Fibroblast of skin of right biceps (primary cell): ENCODE measurements at regions not wholly inside any gene's neighbourhood (a gene's known extent, or its start where the extent isn't known, plus 50 kb on each side); places are given as distances from the start of the nearest gene placed in this dataset.
A peak's percentile ranks its signal among the peaks of the same experiment; 100 is the strongest.
"Not testable (repeated sequence)": the region's sequence is repeated elsewhere in the genome, so short reads cannot be mapped to it uniquely, and the experiment has no call there.

Source experiments
- DNase-seq: peaks from one replicate; pipeline ENCODE4 v3.0.0-alpha.2; 2013

DNA sequence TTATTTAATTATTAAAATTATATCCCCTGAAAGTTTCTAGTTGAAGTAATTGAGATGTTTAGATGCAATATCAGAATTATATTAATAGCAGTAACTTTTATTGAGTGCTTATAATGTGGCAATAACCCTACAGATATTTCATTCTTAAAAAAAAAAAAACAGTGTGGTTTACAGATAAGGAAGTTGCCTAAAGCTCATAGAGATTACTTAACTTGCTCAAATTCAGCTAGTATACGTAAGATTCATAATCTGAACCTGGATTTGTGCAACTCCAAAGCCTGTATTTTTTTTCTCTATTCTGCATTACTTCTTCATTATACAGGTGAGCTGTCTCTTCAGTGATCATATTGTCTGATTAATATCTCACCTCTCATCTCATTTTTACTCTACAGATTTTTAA is 156.0 kb upstream of the PTBP2 start:
- no peak for DNase-seq

DNA sequence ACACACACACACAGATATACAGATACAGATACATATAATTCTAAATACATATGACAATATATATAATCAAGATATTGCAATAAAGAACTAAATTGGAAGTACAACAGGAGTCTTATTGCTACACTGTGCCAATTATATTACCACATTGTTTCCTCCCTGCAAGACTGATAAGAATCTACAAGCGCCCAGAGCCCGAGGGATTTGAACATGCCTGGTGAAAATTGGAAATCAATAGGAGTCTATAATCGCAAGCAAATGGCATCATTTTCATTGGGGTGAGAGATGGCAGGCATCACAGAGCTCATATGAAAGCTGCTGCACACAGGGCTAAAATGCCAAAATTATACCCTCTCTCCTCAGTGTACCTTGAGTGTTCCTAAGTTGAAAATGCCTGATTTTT is 152.9 kb upstream of the PTBP2 start:
- no peak for DNase-seq

DNA sequence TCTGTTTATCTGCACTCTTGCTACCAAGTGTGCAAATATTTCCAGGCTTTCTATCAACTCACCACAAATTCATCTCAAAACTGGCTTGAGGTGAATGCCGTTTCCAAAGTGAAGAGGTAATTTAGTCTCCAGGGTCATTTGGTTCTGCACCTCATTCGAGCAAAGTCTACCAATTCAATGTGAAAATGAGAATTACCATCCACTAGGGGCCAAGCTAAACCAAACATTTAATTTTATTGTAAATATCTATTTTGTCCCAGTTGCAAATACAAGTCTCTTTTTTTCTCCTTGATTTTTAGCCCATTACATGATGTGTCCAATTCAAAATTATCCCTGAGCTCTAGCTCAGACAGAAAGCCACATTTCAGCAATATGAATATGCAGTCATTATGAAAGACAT is 152.3 kb upstream of the PTBP2 start:
- no peak for DNase-seq

DNA sequence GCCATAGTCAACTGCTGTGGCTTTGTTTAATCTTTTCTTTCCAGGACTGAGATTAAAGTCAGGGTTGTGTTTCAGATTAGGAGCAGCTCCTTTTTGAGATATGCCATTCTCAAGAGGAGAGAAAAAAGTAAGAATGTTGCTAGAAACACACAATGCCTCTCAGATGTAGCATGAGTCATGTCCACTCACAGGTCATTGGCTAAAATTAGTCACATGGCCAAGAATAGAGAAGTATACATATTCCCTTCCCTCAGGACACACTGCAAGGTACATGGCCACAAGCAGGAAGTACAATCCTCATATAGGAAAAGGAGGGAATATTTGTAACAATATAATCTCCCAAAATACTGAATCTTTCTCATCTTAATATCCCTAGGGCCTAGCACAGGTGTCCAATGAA is 141.9 kb upstream of the PTBP2 start:
- peak; percentile 15 for DNase-seq

DNA sequence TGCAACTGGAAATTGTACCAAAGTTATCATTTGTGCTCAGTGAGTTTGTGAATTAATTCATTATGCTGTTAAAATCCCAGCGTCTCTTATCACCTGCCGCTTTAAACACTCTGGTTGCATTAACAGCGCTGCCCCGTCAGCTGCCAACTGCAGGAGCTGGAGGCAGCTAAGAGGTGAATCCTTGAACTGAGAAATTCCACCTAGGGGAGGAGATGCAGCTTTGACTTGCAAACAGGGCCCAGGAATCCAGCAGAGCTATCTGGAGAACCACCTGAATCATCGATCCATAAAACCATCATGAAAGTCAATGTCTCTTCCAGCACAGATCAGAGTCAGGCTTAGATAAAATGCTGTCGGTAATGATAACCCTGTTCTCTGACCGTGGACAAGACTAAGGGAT is 140.7 kb upstream of the PTBP2 start:
- DNase-seq: no peak

DNA sequence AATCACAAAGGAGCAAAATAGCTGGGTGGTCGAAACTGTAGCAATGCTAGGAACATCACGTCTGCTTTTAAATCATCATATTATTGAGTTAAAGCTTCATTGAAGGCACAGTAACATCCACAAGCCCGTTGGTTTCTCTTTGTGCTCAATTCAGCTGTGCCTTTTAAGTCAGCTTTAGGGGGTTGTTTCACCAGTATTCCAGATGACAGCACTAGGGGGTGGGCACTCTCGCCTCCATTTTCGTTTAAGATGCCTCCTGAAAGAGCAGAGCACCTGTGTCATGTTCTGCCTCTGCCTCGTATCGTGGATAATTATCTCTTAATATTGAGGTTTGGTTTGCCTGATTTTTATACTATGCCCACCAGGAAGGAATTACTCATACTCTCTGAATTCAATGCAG is 139.8 kb upstream of the PTBP2 start:
- DNase-seq: no peak

DNA sequence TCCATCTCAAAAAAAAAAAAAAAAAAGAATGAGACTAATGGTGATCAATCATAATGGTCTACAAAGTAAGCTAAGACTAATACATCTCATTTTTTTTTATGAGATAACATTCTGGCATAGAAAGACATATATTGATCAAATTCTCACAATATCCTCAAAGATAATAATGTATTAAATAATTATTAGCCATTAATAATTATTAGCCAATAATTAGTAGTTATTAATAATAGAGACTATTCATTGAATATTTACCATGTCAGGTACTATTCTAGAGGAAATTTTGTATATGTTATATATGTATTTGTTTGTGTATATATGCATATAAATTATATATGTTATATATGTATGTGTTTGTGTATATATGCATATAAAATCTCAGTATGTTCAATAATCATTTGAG is 137.7 kb upstream of the PTBP2 start:
- no peak for DNase-seq

DNA sequence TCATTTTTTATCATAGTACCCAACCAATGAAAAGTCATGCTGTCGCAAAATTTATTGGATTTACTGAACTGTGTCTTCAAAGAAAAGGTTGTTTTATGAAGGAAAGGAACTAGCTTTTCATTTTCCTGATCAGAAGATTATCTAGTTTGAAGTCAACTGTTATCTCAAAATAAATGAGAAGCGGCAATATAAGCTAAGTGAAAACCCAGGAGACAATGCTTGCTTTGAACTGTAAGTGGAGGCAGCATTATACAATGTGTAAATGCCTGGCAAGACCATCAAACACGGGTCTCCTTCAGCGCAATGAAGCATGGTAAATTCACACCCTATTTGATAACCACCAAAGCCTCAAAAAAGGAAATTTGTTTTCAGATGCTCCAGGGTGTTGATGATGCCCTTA is 134.4 kb upstream of the PTBP2 start:
- no peak for DNase-seq

DNA sequence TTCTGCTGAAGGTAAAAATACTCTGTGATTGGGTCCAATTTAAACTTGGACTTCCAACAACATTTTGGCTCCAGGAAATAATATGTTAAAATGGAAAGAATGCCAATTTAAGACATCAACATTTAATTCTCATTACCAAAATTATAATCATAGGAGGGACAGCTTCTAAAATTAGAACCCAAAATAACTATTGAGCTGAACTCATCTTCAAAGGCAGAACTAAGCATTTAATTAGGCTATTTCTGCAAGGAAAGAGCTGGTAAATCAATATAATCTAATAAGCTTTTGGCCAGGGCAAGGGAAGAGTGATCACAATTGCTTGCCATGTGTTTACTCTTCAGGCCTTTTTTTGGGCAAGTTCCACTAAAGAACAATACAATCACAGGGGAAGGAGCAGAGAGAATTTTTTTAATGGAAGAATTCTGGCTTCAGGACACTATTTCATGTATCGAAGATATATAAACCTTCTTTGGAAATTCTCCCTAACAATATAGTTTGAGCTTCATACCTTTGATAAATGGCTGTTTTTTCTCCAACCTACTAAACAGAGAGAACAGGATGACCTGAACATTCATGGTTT is 133.1 kb upstream of the PTBP2 start:
- no peak for DNase-seq

DNA sequence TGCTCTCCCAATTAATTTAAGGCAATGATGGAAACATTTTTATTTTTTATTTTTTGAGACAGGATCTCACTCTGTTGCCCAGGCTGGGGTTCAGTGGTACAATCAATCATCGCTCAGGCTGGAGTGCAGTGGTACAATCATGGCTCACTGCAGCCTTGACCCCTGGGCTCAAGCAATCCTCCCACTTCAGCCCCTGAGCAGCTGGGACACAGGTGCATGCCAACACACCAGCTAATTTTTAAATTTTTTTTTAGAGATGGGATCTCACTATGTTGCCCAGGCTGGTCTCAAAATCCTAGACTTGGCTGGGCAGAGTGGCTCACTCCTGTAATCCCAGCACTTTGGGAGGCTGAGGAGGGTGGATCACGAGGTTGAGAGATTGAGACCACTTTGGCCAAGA is 126.1 kb upstream of the PTBP2 start:
- not testable (repeated sequence) for DNase-seq

DNA sequence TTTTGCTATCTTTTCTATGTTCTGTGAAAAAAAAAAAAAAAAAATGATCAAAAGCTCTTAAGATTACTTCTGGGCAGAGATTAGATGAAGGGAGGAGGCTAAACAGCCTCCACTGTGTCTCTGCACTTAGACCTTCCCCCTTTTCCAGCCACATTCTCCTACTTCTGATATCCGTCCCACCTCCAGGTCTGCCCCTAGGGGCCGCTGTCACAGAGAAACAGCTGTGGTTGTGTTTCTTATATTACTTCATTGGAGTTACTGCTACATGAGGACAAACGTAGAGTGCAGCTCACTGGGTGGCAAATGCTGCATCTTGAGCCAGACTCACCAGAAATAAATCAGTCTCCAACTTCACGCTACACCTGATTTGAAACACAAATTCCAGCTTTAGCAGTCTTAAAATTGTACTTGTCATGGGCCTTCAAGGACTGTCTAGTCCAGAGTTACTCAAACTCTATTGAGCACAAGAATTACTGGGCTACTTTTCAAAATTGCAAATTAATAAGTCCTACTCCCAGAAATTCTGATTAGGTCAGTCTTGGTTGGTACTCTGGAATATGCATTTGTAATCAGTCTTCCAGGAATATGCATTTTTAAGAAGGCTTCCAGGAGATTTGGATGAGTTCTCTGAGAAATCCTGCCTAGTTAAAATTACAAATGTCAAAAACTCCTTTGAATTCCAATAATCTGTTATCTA is 125.2 kb upstream of the PTBP2 start:
- peak; percentile 20 for DNase-seq

DNA sequence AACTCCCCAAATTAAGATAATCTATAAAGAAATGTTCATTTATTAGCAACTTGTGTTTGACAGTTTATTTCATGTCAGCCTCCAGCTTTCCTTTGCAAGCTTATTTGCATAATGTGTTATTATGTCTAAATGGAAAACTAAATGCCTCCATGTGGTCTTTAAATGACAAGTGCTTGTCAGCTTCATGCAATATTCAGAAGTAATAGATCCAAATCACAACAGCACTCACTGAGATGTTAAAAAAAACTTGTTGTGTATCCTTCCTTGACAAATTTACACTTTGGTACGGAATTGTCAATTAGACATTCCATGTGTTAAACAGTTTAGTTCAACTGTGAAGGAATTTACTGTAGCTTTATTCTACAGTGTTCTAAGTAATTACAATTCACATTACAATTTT is 124.4 kb upstream of the PTBP2 start:
- DNase-seq: no peak

DNA sequence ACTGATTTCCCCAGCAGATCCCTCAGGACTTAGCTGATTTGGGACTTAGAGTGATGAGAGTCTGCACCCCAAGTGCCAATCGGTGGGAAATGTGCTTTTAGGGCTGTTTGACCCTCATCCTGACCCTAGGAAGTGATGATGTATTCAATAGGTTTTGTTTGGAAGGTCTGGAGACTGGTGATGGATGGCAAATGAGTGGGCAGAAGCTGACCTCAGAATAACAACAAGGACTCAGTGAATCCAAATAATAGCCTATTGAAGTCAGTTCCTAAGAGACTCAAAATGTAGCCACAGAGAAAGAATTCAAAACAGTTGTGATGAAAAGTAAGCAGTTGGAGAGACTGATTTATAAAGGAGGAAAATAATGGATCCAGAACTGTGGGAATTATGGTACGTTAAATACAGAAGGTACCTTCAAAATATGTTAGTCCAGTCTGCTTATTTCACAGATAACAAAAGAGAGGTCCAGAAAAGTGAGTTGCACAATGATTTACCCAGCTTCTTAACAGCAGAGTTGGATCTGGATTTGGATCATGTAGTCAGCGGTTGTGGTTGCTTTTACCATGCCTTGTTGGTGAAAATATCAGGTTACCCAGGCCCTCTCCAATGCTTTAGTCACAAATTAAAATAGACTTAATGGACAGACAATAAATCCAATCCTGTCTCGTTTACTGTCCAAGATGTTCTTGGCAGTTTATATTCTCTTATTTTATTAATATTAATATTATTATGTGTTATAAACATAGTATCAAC is 123.0 kb upstream of the PTBP2 start:
- no peak for DNase-seq

DNA sequence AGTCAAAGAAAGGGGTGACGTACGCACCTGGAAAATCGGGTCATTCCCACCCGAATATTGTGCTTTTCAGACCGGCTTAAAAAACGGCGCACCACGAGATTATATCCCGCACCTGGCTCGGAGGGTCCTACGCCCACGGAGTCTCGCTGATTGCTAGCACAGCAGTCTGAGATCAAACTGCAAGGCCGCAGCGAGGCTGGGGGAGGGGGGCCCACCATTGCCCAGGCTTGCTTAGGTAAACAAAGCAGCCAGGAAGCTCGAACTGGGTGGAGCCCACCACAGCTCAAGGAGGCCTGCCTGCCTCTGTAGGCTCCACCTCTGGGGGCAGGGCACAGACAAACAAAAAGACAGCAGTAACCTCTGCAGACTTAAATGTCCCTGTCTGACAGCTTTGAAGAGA is 117.0 kb upstream of the PTBP2 start:
- not testable (repeated sequence) for DNase-seq

DNA sequence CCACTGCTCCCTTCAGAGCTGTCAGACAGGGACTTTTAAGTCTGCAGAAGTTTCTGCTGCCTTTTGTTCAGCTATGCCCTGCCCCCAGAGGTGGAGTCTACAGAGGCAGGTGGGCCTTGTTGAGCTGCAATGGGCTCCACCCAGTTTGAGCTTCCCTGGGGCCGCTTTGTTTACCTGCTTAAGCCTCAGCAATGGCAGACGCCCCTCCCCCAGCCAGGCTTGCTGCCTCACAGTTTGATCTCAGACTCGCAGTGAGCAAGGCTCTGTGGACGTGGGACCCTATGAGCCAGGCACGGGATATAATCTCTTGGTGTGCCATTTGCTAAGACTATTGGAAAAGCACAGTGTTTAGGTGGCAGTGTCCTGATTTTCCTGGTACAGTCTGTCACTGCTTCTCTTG is 104.2 kb upstream of the PTBP2 start:
- DNase-seq: not testable (repeated sequence)

DNA sequence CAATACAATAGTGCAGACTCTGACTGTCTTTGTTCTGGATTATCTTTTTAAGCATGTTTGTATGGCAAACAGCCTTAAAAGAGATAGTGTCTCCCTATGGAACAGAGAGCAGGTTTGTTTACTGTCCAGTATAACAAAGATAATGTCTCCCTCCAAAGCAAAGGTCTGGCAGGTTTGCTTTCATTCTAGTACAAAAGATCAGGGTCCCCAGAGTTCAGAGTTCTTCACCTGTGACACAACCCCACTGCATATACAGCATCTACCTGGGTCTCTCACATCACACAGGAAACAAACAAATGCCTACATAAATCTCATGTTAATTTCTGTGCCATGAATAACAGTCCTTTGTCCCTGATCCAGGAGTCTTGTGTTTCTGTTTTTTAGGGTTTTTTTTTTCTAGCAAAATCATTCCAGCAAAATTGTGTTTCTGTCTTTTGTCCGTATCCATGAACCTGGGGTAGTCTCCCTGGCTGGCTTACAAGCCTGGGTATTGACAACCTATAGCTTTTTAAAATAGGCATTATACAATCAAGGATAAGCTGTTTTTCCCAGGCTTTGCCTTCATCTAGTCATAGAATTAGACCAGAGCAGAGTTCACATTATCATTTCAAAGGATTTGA is 89.4 kb upstream of the PTBP2 start:
- DNase-seq: no peak

DNA sequence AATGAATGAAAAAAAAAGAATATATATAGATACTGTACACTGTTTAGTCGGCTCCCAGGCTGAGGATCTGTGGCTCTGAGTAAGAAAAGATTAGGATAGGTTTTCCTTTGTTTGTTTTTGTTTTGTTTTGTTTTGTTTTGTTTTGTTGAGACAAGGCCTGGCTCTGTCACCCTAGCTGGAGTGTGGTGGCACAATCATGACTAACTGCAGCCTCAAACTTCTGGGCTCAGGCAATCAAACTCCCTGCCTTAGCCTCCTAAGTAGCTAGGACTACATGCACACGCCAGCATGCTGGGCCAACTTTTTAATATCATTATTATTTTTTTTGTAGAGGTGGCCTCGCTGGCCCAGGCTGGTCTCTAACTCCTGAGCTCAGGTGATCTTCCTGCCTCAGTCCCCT is 87.9 kb upstream of the PTBP2 start:
- no peak for DNase-seq

DNA sequence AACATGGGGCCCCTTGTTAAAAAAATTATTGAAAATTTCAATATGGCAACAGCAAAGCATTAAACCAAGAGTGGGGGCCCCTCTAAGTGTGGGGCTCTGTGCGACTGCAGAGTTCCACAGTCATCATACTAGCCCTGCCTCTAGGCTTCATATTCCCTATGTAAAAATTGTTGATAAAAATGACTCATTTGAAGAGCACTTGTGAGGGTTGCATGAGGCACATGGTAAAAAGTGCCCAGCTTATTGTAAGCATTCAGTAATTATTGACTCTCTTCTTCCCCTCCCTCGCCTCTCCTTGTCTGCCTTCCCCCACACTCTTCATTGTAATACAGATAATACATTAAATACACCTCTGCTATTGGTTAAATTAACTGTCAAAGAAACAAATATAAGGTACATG is 86.7 kb upstream of the PTBP2 start:
- DNase-seq: no peak

DNA sequence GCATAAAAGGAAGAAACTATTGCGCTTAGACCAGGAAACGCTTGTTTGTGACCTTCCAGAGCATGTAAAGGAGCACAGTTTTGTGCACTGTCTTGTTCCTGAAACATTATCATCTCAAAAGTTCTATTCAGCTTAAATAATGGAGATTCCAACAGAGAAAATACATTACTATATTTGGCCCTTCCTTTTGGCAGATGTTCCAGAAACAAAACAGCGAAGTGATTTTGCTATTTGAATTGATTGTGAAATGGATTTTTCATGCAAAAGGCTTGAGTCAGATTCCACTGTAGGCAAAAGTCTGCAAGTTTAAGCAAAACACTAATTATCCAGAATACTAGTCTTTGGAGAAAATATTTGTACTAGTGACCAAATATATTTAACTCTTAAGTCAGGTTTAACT is 80.3 kb upstream of the PTBP2 start:
- DNase-seq: peak; percentile 31

DNA sequence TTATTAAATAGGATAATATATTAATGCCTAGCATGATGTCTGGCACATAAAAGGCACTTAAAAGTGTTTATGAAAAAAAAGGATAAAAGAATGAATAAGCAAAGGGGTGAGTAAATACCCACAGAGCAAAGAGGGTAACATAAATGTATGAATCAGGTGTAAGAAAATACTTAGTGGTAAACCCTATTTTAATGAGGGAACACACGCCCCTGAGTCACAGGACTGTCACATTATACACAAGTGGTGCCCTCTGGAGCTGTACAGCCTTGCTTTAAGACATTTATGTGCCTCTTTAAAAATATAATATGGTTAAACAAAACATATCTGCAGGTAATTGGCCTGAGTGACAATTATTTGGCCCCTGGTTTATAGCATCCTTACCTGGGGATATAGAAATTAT is 78.1 kb upstream of the PTBP2 start:
- DNase-seq: no peak

DNA sequence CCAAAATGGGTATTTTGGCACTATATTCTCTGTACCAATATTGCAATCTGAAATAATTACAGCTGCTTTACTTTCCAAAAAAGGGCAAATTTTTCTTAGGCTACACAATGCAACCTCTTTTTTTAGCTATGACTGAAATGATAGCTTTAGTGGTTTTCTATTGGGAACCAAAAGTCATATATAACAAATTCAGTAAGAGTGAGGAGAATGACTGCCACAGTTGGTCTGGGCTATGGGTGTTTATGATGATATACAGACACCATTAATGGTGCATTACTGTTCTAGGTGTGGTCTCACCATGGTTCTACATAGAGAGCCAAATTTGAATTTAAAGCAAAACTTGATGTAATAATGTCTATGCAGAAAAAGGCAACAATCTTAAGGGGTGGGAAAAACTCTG is 72.3 kb upstream of the PTBP2 start:
- DNase-seq: no peak

DNA sequence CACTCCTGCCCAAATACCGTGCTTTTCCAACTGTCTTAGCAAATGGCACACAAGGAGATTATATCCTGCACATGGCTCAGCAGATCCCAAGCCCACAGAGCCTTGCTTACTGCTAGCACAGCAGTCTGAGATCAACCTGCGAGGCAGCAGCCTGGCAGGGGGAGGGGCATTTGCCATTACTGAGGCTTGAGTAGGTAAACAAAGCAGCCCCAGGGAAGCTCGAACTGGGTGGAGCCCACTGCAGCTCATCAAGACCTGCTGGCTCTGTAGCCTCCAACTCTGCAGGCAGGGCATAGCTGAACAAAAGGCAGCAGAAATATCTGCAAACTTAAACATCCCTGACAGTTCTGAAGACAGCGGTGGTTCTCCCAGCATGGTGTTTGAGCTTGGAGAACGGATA is 70.1 kb upstream of the PTBP2 start:
- no peak for DNase-seq

DNA sequence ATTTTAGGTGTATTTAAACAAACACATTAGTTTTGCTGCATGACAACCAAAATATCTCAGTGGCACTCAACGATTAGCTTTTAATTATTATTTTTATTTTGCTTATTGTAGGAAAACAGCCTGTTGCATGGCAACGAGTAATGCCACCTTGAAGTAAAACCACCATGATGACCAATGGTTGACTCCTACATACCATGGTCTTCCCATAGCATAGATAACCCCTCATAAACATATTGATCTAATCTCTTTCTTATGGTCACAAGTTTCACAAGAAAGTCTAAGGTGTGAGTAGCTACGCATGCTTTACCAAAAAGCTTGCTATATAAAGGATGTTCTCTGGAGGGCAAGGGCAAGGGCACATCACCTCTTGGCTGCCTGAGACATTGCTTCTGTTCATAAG is 61.5 kb upstream of the PTBP2 start:
- no peak for DNase-seq

DNA sequence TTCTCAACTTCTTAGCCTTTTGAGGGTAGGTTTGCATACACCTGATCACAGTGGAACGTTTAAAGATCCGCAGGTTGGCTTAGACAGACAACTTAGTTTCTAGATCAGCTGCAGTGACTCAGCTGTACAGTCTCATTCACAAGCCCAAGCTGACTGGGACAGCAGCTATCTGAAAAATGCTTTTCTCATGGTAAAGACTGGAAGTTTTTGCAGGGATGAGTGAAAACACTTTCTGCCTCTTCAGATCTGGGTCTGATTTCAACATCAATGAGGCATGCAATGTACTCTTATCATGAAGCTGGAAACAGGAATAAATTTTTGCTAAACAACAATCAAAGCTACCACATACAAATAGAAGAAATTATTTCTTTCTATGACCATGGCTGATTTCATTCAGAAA is 61.1 kb upstream of the PTBP2 start:
- peak; percentile 30 for DNase-seq
